ENCODE measurements at regions not wholly inside any gene's neighbourhood (a gene's known extent, or its start where the extent isn't known, plus 50 kb on each side); places are given as distances from the start of the nearest gene placed in this dataset.

GRCh38 chr15:92719021-92719420, 63.4 kb upstream of the FAM174B start:
- TF ChIP-seq CEBPB (IDR thresholded peaks at IDR 0.05; ENCODE audit: low read depth, low read length) (no peak), CTCF (IDR thresholded peaks at IDR 0.05; ENCODE audit: control extremely low read depth in 1 of 3, insufficient read depth in 1 of 3, low read depth in 1 of 3, low read length in 3 of 3) (no peak), POLR2A (IDR thresholded peaks at IDR 0.05; ENCODE audit: control extremely low read depth in 1 of 2, low read depth in 2 of 2, low read length in 2 of 2) (no peak), BCL11A (IDR thresholded peaks at IDR 0.05; ENCODE audit: low read depth in 2 of 2, low read length in 2 of 2) (no peak), GABPA (IDR thresholded peaks at IDR 0.05; ENCODE audit: borderline replicate concordance, insufficient read depth, low read length) (no peak), BRCA1 (IDR thresholded peaks at IDR 0.05; ENCODE audit: low read depth, low read length) (no peak), YY1 (IDR thresholded peaks at IDR 0.05; ENCODE audit: low read depth, low read length) (no peak), HDAC2 (IDR thresholded peaks at IDR 0.05; ENCODE audit: borderline replicate concordance in 1 of 2, low read depth in 2 of 2, low read length in 2 of 2) (no peak), SP1 (IDR thresholded peaks at IDR 0.05; ENCODE audit: low read depth, low read length) (no peak), EGR1 (IDR thresholded peaks at IDR 0.05; ENCODE audit: borderline replicate concordance, low read depth, low read length) (no peak)
